Caco-2 (cell line): ENCODE measurements at regions not wholly inside any gene's neighbourhood (a gene's known extent, or its start where the extent isn't known, plus 50 kb on each side); places are given as distances from the start of the nearest gene placed in this dataset.
"Not testable (repeated sequence)": the region's sequence is repeated elsewhere in the genome, so short reads cannot be mapped to it uniquely, and the experiment has no call there.

Experiments used
- BruUV-seq: library from RNA; stranded (reverse); fragments of 400-500 nt; replicated peaks from 2 replicates; lab custom pipeline; 2021; lab: Mats Ljungman, UMichigan
- CTCF ChIA-PET: fragments of 300-600 bp; sonication (Branson Sonifier 250); formaldehyde crosslinking; loops from one replicate; lab custom pipeline; 2022; ENCODE audit warnings: antibody characterized with exemption; lab: Charles Lee
- POLR2A ChIA-PET: fragments of 300-600 bp; sonication (Branson Sonifier 250); formaldehyde crosslinking; loops from one replicate; lab custom pipeline; 2022; ENCODE audit warnings: antibody characterized with exemption; lab: Charles Lee
- DNase-seq, 2 experiments: peaks; one replicate each; pipeline versions ENCODE4 v3.0.0 to v3.0.0-alpha.2; 2020 to 2022
- H3K27me3 ChIP-seq: replicated peaks from 2 replicates; pipeline ENCODE4 v1.6.0; 2011; ENCODE audit warnings: low read length; ENCODE audit not compliant: control insufficient read depth, insufficient read depth
- H3K36me3 ChIP-seq: 2 replicates; pipeline ENCODE4 v1.5.1; 2011; ENCODE audit warnings: low read length; ENCODE audit not compliant: control insufficient read depth, insufficient read depth
- H3K4me1 ChIP-seq: fragments of 250-450 bp; sonication (Bioruptor Pico); 2 replicates; pipeline ENCODE4 v1.5.1; 2020; ENCODE audit warnings: mild to moderate bottlenecking
- H3K4me3 ChIP-seq: 2 replicates; pipeline ENCODE4 v1.5.1; 2011; ENCODE audit warnings: low read depth, mild to moderate bottlenecking, control low read depth, low read length
- H3K9me3 ChIP-seq: fragments of 250-450 bp; sonication (Bioruptor Pico); 2 replicates; pipeline ENCODE4 v1.5.1; 2020; ENCODE audit warnings: mild to moderate bottlenecking, moderate library complexity
- H3K27ac Mint-ChIP-seq: one replicate; pipeline ENCODE4 v1.8.0; 2022; ENCODE audit warnings: mixed read lengths; ENCODE audit not compliant: unreplicated experiment
- H3K27me3 Mint-ChIP-seq: one replicate; pipeline ENCODE4 v1.8.0; 2022; ENCODE audit warnings: mixed read lengths; ENCODE audit not compliant: insufficient read depth, unreplicated experiment
- H3K36me3 Mint-ChIP-seq: one replicate; pipeline ENCODE4 v1.8.0; 2022; ENCODE audit warnings: mild to moderate bottlenecking, mixed read lengths; ENCODE audit not compliant: insufficient read depth, unreplicated experiment
- H3K4me1 Mint-ChIP-seq: one replicate; pipeline ENCODE4 v1.8.0; 2022; ENCODE audit warnings: low read depth, mixed read lengths; ENCODE audit not compliant: unreplicated experiment
- H3K4me3 Mint-ChIP-seq: one replicate; pipeline ENCODE4 v1.8.0; 2022; ENCODE audit warnings: mild to moderate bottlenecking, moderate library complexity, mixed read lengths; ENCODE audit not compliant: unreplicated experiment
- H3K9me3 Mint-ChIP-seq: one replicate; pipeline ENCODE4 v1.8.0; 2022; ENCODE audit warnings: mixed read lengths; ENCODE audit not compliant: unreplicated experiment
- intact Hi-C: fragments of 100-400 bp; cut with micrococcal nuclease; formaldehyde crosslinking; loops from one replicate; pipeline ENCODE4 v1.10.0; 2022; ENCODE audit not compliant: unreplicated experiment
- TF ChIP-seq, protein P1 (sequence below), 2 experiments: fragments of 200-600 bp in 1 of 2; IDR thresholded peaks; 1 replicate in 1 of 2; 2 replicates in 1 of 2; pipeline versions ENCODE4 v1.5.1 to v1.8.0; 2011 to 2022; ENCODE audit warnings: antibody characterized with exemption in 1 of 2, control low read depth in 1 of 2, inconsistent platforms in 1 of 2, low read depth in 1 of 2, low read length in 1 of 2, mild to moderate bottlenecking in 1 of 2, moderate library complexity in 1 of 2; ENCODE audit not compliant: insufficient read depth in 1 of 2, severe bottlenecking in 1 of 2, unreplicated experiment in 1 of 2

DNA sequence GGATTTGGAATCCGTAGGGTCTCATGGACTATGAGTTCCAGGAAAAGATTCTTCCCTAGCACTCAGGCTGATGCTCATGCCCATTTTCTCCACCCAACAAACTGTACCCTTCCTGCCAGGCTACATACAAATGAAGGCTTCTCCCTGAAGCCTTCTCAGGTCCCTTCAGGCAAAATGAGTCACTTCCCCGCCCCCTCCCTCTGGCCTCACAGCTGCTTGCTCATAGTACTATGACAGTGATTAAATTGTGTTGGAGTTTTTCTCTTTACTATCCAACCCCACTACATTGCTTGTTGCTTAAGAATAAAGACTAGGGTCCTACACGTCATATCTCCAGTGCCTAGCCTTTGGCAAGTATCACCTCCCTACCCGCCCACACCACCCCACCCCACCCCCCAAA lies 207.6 kb upstream of the NFIA start:
- Mint-ChIP-seq H3K27ac (no peak overlapping the region), H3K9me3 (no peaks in the 10 kb centered on the region), H3K4me3 (no peak overlapping the region), H3K4me1 (no peaks in the 10 kb centered on the region), H3K36me3 (no peaks in the 10 kb centered on the region), H3K27me3 (no peaks in the 10 kb centered on the region)
- H3K36me3 ChIP-seq: no peaks in the 10 kb centered on the region
- H3K9me3 ChIP-seq: no peaks in the 10 kb centered on the region
- no TSS peak for BruUV-seq
- ChIA-PET POLR2A (no interaction called here), CTCF (no interaction called here)
- intact Hi-C loops: no loop called here
- TF ChIP-seq, protein P1, sequence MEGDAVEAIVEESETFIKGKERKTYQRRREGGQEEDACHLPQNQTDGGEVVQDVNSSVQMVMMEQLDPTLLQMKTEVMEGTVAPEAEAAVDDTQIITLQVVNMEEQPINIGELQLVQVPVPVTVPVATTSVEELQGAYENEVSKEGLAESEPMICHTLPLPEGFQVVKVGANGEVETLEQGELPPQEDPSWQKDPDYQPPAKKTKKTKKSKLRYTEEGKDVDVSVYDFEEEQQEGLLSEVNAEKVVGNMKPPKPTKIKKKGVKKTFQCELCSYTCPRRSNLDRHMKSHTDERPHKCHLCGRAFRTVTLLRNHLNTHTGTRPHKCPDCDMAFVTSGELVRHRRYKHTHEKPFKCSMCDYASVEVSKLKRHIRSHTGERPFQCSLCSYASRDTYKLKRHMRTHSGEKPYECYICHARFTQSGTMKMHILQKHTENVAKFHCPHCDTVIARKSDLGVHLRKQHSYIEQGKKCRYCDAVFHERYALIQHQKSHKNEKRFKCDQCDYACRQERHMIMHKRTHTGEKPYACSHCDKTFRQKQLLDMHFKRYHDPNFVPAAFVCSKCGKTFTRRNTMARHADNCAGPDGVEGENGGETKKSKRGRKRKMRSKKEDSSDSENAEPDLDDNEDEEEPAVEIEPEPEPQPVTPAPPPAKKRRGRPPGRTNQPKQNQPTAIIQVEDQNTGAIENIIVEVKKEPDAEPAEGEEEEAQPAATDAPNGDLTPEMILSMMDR (IDR thresholded peaks at IDR 0.05; ENCODE audit: insufficient read depth in 1 of 2, low read depth in 1 of 2, low read length in 1 of 2, severe bottlenecking in 1 of 2, unreplicated experiment in 1 of 2): no peak
- no peak overlapping the region for H3K4me3 ChIP-seq
- no peak for DNase-seq
- no peaks in the 10 kb centered on the region for H3K27me3 ChIP-seq
- H3K4me1 ChIP-seq: no peaks in the 10 kb centered on the region

DNA sequence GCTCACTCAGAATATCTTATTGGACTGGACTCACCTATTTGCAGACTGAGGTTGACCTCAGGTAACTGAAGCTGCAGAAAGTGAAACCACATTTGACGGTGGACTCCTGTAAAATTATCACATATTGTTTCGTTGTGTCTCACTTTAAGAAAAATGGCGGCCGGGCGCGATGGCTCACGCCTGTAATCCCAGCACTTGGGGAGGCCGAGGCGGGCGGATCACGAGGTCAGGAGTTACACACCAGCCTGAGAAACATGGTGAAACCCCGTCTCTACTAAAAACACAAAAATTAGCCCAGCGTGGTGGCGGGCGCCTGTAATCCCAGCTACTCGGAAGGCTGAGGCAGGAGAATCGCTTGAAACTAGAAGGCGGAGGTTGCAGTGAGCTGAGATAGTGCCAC lies 209.0 kb upstream of the NFIA start:
- POLR2A ChIA-PET, H3K4me1 ChIP-seq, H3K27ac Mint-ChIP-seq, H3K27me3 Mint-ChIP-seq, H3K36me3 ChIP-seq, H3K4me3 ChIP-seq, DNase-seq, BruUV-seq, H3K36me3 Mint-ChIP-seq, H3K9me3 Mint-ChIP-seq, H3K4me3 Mint-ChIP-seq, intact Hi-C loops, CTCF ChIA-PET, H3K27me3 ChIP-seq, H3K4me1 Mint-ChIP-seq, H3K9me3 ChIP-seq: not testable (repeated sequence)

DNA sequence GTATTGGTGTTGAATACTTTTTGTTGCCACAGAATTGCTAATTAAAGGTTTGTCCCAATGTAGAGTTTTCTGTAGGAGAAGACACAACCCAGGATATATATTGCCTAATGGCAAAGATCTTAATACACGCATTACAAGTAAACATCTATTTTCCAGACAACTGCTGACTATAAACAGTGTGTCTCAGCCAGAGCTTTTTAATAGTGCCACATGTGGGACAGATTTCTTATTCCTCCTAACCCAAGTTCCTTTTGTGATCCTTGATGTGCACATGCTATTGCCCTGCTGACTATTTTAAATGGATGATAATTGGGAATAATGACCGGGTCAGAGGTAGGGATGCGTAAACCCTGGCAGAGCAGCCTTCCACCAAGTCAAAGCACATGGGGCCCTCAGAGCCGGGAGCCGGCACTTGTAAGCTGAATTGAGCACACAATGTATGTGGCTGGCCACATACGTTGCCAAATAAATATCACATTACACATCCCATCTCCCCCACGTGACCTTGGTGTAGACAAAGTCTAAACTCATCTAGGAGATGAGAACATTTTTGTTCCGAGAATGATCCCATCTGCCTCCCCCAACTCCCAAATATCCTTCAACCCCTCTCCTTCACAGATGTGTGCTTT lies 209.8 kb upstream of the NFIA start:
- ChIA-PET CTCF (no interaction called here), POLR2A (no interaction called here)
- TF ChIP-seq, protein P1 (IDR thresholded peaks at IDR 0.05; ENCODE audit: insufficient read depth in 1 of 2, low read depth in 1 of 2, low read length in 1 of 2, severe bottlenecking in 1 of 2, unreplicated experiment in 1 of 2): no peak
- Histone ChIP-seq H3K36me3 (no peaks in the 10 kb centered on the region), H3K9me3 (no peaks in the 10 kb centered on the region), H3K4me1 (no peaks in the 10 kb centered on the region), H3K4me3 (no peak overlapping the region), H3K27me3 (no peaks in the 10 kb centered on the region)
- BruUV-seq: no TSS peak
- Mint-ChIP-seq H3K4me1 (no peaks in the 10 kb centered on the region), H3K27me3 (no peaks in the 10 kb centered on the region), H3K27ac (no peak overlapping the region), H3K36me3 (no peaks in the 10 kb centered on the region), H3K9me3 (no peaks in the 10 kb centered on the region), H3K4me3 (no peak overlapping the region)
- intact Hi-C loops: no loop called here
- DNase-seq: no peak
